HG02870 (cell line): ENCODE measurements at regions not wholly inside any gene's neighbourhood (a gene's known extent, or its start where the extent isn't known, plus 50 kb on each side); places are given as distances from the start of the nearest gene placed in this dataset.
"Not testable (repeated sequence)": the region's sequence is repeated elsewhere in the genome, so short reads cannot be mapped to it uniquely, and the experiment has no call there.

Experiments
- ATAC-seq: cut with Tn5 transposase; IDR thresholded peaks from one replicate; pipeline ENCODE4 v1.9.1; 2021; ENCODE audit warnings: mild to moderate bottlenecking, moderate library complexity; ENCODE audit not compliant: unreplicated experiment

- no peak for ATAC-seq
Observed at GRCh38 chr2:183892315-183892941, 705.9 kb upstream of the ZNF804A start.

DNA sequence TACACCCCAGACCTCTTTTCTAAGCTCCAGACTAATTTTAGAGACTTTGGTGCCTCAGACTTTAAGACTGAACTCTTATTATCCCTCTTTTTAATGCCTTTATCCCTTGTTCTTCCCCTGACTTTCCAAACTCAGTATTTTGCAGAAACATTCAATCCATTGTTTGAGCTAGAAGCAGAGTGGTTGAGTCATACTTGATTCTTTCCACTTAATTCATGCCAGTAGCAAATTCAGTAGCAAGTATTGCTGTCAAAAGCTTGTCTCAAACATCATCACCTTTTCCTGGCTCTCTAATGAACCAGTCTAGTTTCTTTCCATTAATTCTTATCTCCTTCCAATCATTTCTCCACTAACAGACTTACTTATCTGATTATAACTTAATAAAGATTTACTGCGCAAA, 699.7 kb upstream of the ZNF804A start:
- no peak for ATAC-seq

GRCh38 chr2:183901931-183902330, 696.4 kb upstream of the ZNF804A start:
- no peak for ATAC-seq

DNA sequence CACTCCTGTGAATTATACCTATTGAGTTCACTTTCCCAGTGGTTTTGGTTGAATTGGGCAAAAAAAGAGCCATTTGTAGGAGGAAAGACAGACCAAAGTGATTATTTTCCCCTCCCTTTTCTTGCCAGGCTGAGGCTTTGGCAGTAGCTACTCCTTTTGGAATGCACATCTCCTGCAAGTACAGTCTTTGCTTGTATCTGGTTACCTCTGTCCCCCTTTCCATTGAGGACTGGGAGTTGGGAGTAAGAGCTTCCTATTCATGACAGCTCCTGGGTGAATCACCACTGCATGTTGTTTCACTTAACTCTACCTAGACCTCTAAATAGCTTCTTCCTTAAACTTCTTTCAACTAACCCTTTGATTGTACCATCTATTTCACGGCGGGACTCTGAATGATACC, 695.3 kb upstream of the ZNF804A start:
- ATAC-seq = no peak

- ATAC-seq = not testable (repeated sequence)
Observed at GRCh38 chr2:183916041-183916440, 682.3 kb upstream of the ZNF804A start.

DNA sequence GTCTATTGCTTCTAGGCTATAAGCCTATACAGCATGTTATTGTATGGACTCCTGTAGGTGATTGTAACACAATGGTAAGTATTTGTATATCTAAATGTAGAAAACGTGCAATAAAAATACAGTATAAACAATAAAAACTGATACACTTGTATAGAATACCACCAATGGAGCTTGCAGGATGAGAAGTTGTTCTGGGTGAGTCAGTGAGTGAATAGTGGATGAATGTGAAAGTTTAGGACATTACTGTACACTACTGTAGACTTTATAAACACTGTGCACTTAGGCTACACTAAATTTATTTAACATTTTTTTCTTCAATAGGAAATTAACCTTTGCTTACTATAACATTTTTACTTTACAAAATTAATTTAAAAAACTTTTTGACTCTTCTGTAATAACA, 679.2 kb upstream of the ZNF804A start:
- ATAC-seq = no peak

GRCh38 chr2:183919926-183920325, 678.4 kb upstream of the ZNF804A start:
- no peak for ATAC-seq

DNA sequence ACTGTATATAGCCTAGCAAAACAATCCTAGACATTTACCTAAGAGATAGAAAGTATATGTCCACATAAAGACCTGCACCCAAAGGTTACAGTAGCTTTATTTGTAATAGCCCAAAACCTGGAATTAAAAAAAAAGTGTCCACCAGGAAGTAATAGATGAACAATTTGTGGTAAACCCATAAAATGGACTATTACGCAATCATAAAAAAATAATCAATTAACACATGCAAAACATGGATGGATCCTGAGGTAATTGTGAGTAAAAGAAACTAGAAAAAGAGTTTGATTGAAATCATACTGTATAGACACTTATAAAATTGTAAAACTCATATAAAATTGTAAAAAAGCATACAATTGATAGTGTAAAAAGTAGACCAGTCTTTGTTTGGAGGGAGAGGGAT, 673.0 kb upstream of the ZNF804A start:
- ATAC-seq = no peak

DNA sequence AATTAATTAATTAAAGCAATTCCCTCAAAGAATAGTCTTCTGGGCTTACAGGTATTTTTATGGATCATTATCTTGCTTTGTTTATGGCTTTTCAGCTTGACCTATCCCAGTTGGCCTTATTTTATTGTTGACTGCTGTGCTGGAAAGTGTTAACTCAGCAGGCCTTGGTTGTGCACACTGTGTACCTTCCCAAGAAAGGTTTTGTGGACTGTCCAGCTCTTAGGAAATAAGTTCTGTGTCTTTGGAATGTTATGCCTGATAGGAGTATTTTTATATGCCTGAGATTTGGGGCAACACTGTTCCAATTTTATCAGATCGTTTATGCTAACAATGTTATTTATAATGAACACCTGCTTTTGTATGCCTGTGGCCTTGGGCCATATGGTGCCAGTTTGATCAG, 671.9 kb upstream of the ZNF804A start:
- ATAC-seq = no peak

GRCh38 chr2:183927406-183928325, 670.7 kb upstream of the ZNF804A start:
- ATAC-seq = no peak

DNA sequence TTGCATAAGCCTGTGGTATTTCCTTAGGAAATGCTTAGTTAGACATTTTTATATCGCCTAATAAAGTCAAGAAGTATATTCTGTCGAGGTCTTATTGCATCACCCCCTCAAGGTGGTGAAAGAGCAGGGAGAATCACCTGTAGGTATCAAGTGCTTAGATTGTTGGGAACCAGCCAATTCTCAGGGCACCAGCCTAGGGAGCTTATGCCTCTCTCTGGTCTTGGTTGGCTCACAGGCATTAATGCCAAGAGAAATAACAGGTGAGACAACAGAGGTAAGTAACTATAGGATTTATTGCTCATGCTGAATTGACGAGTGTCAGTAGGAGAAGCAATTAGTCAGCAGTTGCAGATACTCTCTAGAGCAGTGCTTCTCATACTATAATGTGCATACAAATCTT, 663.3 kb upstream of the ZNF804A start:
- no peak for ATAC-seq

- no peak for ATAC-seq
Observed at GRCh38 chr2:183937220-183937619, 661.1 kb upstream of the ZNF804A start.

DNA sequence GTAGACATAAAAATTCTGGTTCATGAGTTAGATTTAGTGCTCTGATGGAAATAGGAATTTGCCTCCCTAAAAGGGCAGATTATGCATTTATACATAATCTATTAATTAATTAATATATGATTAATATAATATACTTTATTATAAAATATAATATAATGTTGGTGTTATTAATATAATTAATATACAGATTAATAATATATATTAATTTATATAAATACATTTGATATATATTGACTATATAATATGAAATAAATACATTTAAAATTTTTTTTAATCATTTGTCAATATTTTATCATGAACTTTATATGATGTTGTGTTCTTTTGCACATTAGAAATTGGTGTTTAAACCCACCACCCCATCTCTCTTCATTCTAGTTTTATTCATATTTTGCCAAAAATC, 652.1 kb upstream of the ZNF804A start:
- no peak for ATAC-seq

- ATAC-seq = no peak
Observed at GRCh38 chr2:183948861-183949260, 649.5 kb upstream of the ZNF804A start.

- no peak for ATAC-seq
Observed at GRCh38 chr2:183950673-183951072, 647.7 kb upstream of the ZNF804A start.

- ATAC-seq = no peak
Observed at GRCh38 chr2:183951630-183952029, 646.7 kb upstream of the ZNF804A start.

DNA sequence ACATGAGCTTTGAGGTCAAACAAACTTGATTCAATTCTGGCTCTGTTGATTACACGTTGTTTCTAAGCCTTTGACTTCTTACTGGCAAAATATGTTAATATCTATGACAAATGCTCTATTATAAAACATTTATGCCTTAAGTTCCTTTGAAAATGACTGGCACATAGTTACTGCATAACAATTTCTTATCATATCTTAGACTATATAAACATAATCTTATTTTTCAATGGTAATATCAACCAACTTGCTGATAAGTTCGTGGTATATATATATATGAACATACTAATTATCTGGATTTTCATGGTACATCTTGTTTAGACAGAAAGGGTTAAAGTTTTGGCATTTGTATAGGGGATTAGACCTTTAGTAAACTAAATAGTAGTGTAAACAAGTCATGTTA, 645.6 kb upstream of the ZNF804A start:
- ATAC-seq = no peak

- no peak for ATAC-seq
Observed at GRCh38 chr2:183963609-183964008, 634.7 kb upstream of the ZNF804A start.

- no peak for ATAC-seq
Observed at GRCh38 chr2:183964565-183964964, 633.8 kb upstream of the ZNF804A start.

DNA sequence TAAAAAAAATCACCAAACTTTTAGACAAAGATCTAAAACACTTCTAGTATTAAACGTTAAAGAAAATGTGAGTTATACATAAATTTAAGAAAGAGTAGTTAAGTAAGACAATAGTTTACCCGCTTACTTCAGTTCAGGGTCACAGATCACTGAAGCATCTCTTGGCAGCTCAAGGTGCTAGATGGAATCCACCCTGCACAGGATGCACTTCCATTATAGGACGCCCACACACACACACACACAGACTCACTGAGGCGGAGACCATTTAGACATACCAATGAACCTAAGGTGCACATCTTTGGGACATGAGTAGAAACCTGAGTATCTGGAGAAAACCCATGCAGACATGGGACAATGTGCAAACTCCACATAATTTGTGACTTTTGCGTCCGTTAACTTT, 630.6 kb upstream of the ZNF804A start:
- ATAC-seq = no peak

DNA sequence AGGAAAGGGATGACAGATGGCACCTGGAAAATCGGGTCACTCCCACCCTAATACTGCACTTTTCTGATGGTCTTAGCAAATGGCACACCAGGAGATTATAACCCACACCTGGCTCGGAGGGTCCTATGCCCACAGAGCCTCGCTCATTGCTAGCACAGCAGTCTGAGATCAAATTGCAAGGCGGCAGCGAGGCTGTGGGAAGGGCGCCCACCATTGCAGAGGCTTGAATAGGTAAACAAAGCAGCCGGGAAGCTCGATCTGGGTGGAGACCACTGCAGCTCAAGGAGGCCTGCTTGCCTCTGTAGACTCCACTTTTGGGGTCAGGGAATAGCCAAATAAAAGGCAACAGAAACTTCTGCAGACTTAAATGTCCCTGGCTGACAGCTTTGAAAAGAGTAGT, 622.7 kb upstream of the ZNF804A start:
- ATAC-seq = not testable (repeated sequence)

DNA sequence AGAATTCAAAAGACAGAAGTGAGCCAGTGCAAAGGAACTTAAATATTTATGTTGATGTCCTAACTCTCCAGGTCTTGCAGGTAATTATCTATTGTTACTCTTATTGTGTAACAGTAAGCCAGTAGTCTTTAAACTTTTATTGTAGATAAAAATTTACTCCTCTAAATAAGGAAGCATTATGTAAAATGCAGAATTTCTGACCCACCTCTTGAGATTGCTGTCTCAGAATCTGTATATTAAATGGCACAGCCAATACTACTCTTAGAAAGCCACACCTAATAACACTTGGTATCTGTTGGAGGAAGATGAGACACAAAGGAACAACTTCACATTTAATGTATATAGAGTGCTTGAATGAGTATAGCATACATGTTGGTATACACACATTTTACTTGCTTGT, 613.5 kb upstream of the ZNF804A start:
- ATAC-seq = no peak
